GM06990 (cell line): ENCODE measurements at regions not wholly inside any gene's neighbourhood (a gene's known extent, or its start where the extent isn't known, plus 50 kb on each side); places are given as distances from the start of the nearest gene placed in this dataset.

Experiments used
- DNase-seq: peaks from one replicate; pipeline ENCODE4 v3.0.0-alpha.2; 2011; ENCODE audit not compliant: insufficient read length; ENCODE audit errors: extremely low read depth
- H3K27me3 ChIP-seq: replicated peaks from 2 replicates; pipeline ENCODE4 v1.6.0; 2011; ENCODE audit warnings: low read length; ENCODE audit not compliant: control insufficient read depth, insufficient read depth
- H3K36me3 ChIP-seq: 2 replicates; pipeline ENCODE4 v1.5.1; 2011; ENCODE audit warnings: low read length; ENCODE audit not compliant: control insufficient read depth, insufficient read depth
- H3K4me3 ChIP-seq: replicated peaks from 2 replicates; pipeline ENCODE4 v1.5.1; 2011; ENCODE audit warnings: low read depth, mild to moderate bottlenecking, control low read depth, low read length
- CTCF ChIP-seq: IDR thresholded peaks from 2 replicates; pipeline ENCODE4 v1.5.1; 2011; ENCODE audit warnings: low read length, control low read depth, mild to moderate bottlenecking, inconsistent platforms; ENCODE audit not compliant: insufficient read depth, poor library complexity, severe bottlenecking

GRCh38 chr11:45553383-45553936 lies 112.0 kb downstream of the CHST1 start:
- no peak for TF ChIP-seq CTCF
- DNase-seq: no peak
- no peak overlapping the region for H3K4me3 ChIP-seq
- H3K36me3 ChIP-seq: no peaks in the 10 kb centered on the region
- no peaks in the 10 kb centered on the region; the same call in none of the 2 replicates for H3K27me3 ChIP-seq

GRCh38 chr11:45551191-45551713 lies 114.2 kb downstream of the CHST1 start:
- peaks cover 1% of the 10 kb centered on the region for H3K27me3 ChIP-seq
- TF ChIP-seq CTCF: no peak
- H3K36me3 ChIP-seq: no peaks in the 10 kb centered on the region
- no peak for DNase-seq
- no peak overlapping the region for H3K4me3 ChIP-seq

- peaks cover 1% of the 10 kb centered on the region; the same call in 1 of the 2 replicates for H3K27me3 ChIP-seq
- DNase-seq: no peak
- TF ChIP-seq CTCF: no peak
- H3K36me3 ChIP-seq: no peaks in the 10 kb centered on the region
- no peak overlapping the region for H3K4me3 ChIP-seq
Observed at GRCh38 chr11:45549257-45549656, 116.2 kb downstream of the CHST1 start.

GRCh38 chr11:45546366-45546765 lies 119.1 kb downstream of the CHST1 start:
- DNase-seq: no peak
- Histone ChIP-seq H3K27me3 (0 out of 2 replicates have a peak, but pooled peaks cover 1% of the 10 kb centered on the region), H3K4me3 (no peak overlapping the region), H3K36me3 (no peaks in the 10 kb centered on the region)
- no peak for TF ChIP-seq CTCF

- Histone ChIP-seq H3K27me3 (peaks cover 1% of the 10 kb centered on the region; the same call in 1 of the 2 replicates), H3K36me3 (no peaks in the 10 kb centered on the region), H3K4me3 (no peak overlapping the region)
- no peak for DNase-seq
- no peak for TF ChIP-seq CTCF
Observed at GRCh38 chr11:45544826-45545225, 120.6 kb downstream of the CHST1 start.
